ENCODE measurements at regions not wholly inside any gene's neighbourhood (a gene's known extent, or its start where the extent isn't known, plus 50 kb on each side); places are given as distances from the start of the nearest gene placed in this dataset.

DNA sequence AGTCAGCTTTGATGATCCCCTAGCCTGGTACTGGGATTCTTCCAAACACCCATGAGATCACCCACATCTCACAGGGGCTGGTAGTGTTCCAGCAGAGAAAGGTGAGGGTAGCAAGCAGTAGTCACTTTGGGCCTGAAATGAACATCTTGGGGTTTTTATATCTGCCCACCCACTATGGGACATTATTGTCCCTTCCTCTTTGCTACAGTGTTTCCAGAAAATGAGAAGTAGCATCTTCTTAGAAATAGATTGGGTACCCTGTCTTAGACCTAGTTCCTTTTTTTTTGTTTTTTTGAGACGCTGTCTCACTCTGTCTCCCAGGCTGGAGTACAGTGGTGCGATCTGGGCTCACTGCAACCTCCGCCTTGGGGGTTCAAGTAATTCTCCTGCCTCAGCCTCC, 249.2 kb upstream of the ANKRD55 start:
- H3K4me1 ChIP-seq (ENCODE audit: insufficient read depth, low read length): peaks cover 11% of the 10 kb centered on the region
- no peak overlapping the region for H2AFZ ChIP-seq (ENCODE audit: low read length)
- H3K4me3 ChIP-seq (ENCODE audit: insufficient read depth, low read length): no peak overlapping the region
- no peak overlapping the region for H3K27ac ChIP-seq (ENCODE audit: low read depth, low read length)
- no peak for DNase-seq (ENCODE audit: insufficient read length, low spot score, missing footprints)
- no peaks in the 10 kb centered on the region for H3K9me3 ChIP-seq (ENCODE audit: low read depth, low read length)
- H3K36me3 ChIP-seq (ENCODE audit: insufficient read depth, low read length): no peaks in the 10 kb centered on the region
- TF ChIP-seq, protein P1, sequence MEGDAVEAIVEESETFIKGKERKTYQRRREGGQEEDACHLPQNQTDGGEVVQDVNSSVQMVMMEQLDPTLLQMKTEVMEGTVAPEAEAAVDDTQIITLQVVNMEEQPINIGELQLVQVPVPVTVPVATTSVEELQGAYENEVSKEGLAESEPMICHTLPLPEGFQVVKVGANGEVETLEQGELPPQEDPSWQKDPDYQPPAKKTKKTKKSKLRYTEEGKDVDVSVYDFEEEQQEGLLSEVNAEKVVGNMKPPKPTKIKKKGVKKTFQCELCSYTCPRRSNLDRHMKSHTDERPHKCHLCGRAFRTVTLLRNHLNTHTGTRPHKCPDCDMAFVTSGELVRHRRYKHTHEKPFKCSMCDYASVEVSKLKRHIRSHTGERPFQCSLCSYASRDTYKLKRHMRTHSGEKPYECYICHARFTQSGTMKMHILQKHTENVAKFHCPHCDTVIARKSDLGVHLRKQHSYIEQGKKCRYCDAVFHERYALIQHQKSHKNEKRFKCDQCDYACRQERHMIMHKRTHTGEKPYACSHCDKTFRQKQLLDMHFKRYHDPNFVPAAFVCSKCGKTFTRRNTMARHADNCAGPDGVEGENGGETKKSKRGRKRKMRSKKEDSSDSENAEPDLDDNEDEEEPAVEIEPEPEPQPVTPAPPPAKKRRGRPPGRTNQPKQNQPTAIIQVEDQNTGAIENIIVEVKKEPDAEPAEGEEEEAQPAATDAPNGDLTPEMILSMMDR (IDR thresholded peaks at IDR 0.05; ENCODE audit: extremely low read depth, low read depth, low read length): no peak
- no peaks in the 10 kb centered on the region for H3K27me3 ChIP-seq (ENCODE audit: insufficient read depth, low read length)
- H3K4me2 ChIP-seq (ENCODE audit: insufficient read depth, low read length): no peak overlapping the region
- H3K79me2 ChIP-seq (ENCODE audit: insufficient read depth, low read length): no peaks in the 10 kb centered on the region
- no peaks in the 10 kb centered on the region for H4K20me1 ChIP-seq (ENCODE audit: insufficient read depth, low read length)

DNA sequence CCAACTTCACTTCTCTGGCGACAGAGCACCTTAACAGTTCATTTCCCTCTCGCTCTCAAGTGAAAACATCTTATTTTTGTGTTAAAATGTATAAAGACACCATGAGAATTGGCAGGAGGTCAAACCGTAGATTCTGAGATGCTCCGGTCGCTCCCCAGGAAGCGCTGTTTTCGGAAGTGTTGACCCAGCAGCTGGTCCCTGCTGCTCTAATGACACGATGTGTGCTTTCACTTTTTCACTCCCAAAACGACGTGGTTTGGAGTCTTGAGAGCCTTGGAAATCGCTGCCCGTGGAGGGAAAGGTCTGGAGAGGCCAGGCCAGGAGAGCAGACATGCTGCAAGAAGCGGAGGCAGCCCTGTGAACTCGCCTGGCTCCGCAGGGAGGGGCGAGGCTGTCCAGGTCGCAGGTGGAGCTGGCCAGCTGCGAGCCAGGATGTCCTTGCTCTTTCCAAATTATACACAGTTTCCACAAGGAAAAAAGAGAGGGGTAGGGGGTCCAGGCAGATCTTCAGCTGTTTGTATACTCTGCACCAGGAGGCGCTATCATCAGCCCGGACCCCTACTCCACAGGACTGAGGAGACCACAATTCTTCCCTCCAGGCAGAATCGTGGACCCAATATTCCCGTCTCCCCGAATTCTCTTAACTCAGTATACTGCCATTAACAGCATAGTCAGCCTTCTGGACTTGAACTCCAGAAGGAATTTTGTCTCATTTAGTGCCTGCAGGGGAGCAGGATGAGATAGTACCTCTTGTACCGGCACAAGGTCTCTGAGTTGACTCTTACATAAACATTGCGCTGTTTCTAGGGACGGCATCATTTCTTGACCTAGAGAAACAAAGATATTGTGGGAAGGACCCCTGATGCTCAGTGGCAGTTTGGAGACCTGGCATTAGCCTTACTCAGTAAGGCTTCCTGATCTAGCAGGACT, 248.6 kb upstream of the ANKRD55 start:
- TF ChIP-seq, protein P1 (IDR thresholded peaks at IDR 0.05; ENCODE audit: extremely low read depth, low read depth, low read length): peak; percentile 19
- Histone ChIP-seq H3K36me3 (ENCODE audit: insufficient read depth, low read length) (no peaks in the 10 kb centered on the region), H3K27ac (ENCODE audit: low read depth, low read length) (no peak overlapping the region), H3K4me1 (ENCODE audit: insufficient read depth, low read length) (peaks cover 11% of the 10 kb centered on the region), H3K27me3 (ENCODE audit: insufficient read depth, low read length) (no peaks in the 10 kb centered on the region), H2AFZ (ENCODE audit: low read length) (peak overlapping the region; percentile 87), H3K4me3 (ENCODE audit: insufficient read depth, low read length) (peak overlapping the region; percentile 79), H3K79me2 (ENCODE audit: insufficient read depth, low read length) (no peaks in the 10 kb centered on the region), H4K20me1 (ENCODE audit: insufficient read depth, low read length) (no peaks in the 10 kb centered on the region), H3K9me3 (ENCODE audit: low read depth, low read length) (no peaks in the 10 kb centered on the region), H3K4me2 (ENCODE audit: insufficient read depth, low read length) (peak overlapping the region; percentile 99)
- peak; percentile 92 for DNase-seq (ENCODE audit: insufficient read length, low spot score, missing footprints)

DNA sequence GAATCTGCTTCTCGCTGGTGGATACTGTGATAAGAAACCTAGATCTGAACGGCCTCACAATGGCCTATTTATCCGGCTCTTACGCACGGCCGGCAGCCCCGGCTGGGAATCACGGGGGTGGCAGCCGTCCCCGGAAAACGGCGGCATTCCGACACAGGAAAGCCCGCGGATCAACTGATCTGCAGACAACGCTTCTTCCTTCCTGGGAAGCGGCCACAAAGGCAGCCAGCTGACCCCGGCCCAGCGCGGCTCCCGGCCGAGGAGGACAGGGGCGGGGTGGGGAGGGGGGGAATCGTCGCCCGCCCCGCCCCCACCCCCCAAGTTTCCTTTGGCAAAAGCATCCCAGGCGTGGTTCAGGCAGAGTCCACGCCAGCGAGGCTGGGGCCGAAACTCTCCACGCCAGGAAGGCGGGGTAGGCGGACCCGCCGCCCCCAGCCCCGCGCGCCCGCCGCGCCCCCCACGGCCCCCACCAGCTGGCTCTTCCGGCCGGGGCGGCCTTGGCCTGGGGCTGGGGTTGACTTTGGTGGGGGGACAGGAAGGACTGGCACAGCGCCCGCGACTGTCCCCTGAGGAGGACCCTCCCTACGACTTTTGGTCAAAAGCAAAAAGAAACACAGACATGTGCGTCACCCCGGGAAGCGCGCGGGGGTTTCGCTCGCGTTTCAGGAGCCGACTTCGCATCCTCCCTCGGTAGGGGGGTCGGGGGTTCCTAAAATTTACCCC, 247.7 kb upstream of the ANKRD55 start:
- Histone ChIP-seq H3K4me1 (ENCODE audit: insufficient read depth, low read length) (peaks cover 11% of the 10 kb centered on the region), H3K79me2 (ENCODE audit: insufficient read depth, low read length) (no peaks in the 10 kb centered on the region), H3K4me3 (ENCODE audit: insufficient read depth, low read length) (peak overlapping the region; percentile 79), H2AFZ (ENCODE audit: low read length) (peak overlapping the region; percentile 87), H3K27ac (ENCODE audit: low read depth, low read length) (peak overlapping the region; percentile 34), H4K20me1 (ENCODE audit: insufficient read depth, low read length) (no peaks in the 10 kb centered on the region), H3K9me3 (ENCODE audit: low read depth, low read length) (no peaks in the 10 kb centered on the region), H3K4me2 (ENCODE audit: insufficient read depth, low read length) (peak overlapping the region; percentile 99), H3K36me3 (ENCODE audit: insufficient read depth, low read length) (no peaks in the 10 kb centered on the region), H3K27me3 (ENCODE audit: insufficient read depth, low read length) (no peaks in the 10 kb centered on the region)
- DNase-seq (ENCODE audit: insufficient read length, low spot score, missing footprints): peak; percentile 95
- TF ChIP-seq, protein P1 (IDR thresholded peaks at IDR 0.05; ENCODE audit: extremely low read depth, low read depth, low read length): no peak

All from osteoblast (primary cell).